ENCODE measurements at regions not wholly inside any gene's neighbourhood (a gene's known extent, or its start where the extent isn't known, plus 50 kb on each side); places are given as distances from the start of the nearest gene placed in this dataset.

DNA sequence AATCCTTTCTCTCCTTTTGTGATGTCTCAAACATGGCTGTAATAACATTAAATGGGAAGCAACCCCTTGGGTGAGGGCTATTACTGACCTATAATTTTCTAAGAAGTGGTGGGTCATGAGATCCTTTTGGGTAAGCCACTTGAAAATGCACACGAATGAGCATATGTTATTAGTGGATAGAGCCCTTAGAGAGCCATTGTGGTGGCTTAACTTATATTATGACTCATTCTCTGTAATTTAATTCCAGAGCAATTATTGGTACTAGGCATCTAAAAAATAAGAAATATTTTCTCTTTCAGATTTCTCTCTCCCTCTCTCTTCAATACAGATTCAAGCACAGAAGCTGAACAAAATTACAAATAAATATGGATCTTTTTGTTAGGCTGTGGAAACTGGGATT is 1177.4 kb upstream of the PHF14 start:
- TF ChIP-seq RAD21 (IDR thresholded peaks at IDR 0.05; ENCODE audit: low read length) (no peak), MAFK (IDR thresholded peaks at IDR 0.05; ENCODE audit: low read depth, low read length) (no peak), MXI1 (IDR thresholded peaks at IDR 0.05; ENCODE audit: borderline replicate concordance, low read depth, low read length) (no peak), BHLHE40 (IDR thresholded peaks at IDR 0.05; ENCODE audit: low read depth, low read length) (no peak), CHD1 (IDR thresholded peaks at IDR 0.05; ENCODE audit: low read depth, low read length) (no peak), SMC3 (IDR thresholded peaks at IDR 0.05; ENCODE audit: low read depth, low read length) (no peak), POLR2A (IDR thresholded peaks at IDR 0.05; ENCODE audit: low read depth, low read length) (no peak), RFX5 (IDR thresholded peaks at IDR 0.05; ENCODE audit: low read depth, low read length) (no peak), RCOR1 (IDR thresholded peaks at IDR 0.05; ENCODE audit: insufficient replicate concordance, low read length) (no peak), MAZ (IDR thresholded peaks at IDR 0.05; ENCODE audit: borderline replicate concordance, low read depth, low read length) (no peak), CEBPB (IDR thresholded peaks at IDR 0.05; ENCODE audit: low read depth, low read length) (no peak), NFE2L2 (IDR thresholded peaks at IDR 0.05; ENCODE audit: low read depth, low read length) (no peak), FOS (IDR thresholded peaks at IDR 0.05; ENCODE audit: low read depth, low read length) (no peak)
- TF ChIP-seq, protein P1, sequence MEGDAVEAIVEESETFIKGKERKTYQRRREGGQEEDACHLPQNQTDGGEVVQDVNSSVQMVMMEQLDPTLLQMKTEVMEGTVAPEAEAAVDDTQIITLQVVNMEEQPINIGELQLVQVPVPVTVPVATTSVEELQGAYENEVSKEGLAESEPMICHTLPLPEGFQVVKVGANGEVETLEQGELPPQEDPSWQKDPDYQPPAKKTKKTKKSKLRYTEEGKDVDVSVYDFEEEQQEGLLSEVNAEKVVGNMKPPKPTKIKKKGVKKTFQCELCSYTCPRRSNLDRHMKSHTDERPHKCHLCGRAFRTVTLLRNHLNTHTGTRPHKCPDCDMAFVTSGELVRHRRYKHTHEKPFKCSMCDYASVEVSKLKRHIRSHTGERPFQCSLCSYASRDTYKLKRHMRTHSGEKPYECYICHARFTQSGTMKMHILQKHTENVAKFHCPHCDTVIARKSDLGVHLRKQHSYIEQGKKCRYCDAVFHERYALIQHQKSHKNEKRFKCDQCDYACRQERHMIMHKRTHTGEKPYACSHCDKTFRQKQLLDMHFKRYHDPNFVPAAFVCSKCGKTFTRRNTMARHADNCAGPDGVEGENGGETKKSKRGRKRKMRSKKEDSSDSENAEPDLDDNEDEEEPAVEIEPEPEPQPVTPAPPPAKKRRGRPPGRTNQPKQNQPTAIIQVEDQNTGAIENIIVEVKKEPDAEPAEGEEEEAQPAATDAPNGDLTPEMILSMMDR (conservative IDR thresholded peaks at IDR 0.05; ENCODE audit: low read depth, low read length), result no peak
- TF ChIP-seq, protein P2, sequence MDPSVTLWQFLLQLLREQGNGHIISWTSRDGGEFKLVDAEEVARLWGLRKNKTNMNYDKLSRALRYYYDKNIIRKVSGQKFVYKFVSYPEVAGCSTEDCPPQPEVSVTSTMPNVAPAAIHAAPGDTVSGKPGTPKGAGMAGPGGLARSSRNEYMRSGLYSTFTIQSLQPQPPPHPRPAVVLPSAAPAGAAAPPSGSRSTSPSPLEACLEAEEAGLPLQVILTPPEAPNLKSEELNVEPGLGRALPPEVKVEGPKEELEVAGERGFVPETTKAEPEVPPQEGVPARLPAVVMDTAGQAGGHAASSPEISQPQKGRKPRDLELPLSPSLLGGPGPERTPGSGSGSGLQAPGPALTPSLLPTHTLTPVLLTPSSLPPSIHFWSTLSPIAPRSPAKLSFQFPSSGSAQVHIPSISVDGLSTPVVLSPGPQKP (IDR thresholded peaks at IDR 0.05; ENCODE audit: borderline replicate concordance, low read depth, low read length), result no peak
- TF ChIP-seq, protein P3, sequence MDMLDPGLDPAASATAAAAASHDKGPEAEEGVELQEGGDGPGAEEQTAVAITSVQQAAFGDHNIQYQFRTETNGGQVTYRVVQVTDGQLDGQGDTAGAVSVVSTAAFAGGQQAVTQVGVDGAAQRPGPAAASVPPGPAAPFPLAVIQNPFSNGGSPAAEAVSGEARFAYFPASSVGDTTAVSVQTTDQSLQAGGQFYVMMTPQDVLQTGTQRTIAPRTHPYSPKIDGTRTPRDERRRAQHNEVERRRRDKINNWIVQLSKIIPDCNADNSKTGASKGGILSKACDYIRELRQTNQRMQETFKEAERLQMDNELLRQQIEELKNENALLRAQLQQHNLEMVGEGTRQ (IDR thresholded peaks at IDR 0.05; ENCODE audit: low read depth, low read length), result no peak
- no peak overlapping the region for H3K4ac ChIP-seq (ENCODE audit: low read depth, low read length)
- H3K14ac ChIP-seq (replicated peaks; ENCODE audit: low read depth, low read length), result no peak overlapping the region
- in situ Hi-C loops (cut with MboI; ENCODE audit: low sequenced_read_pairs) (no loop called here), dilution Hi-C loops (cut with HindIII; ENCODE audit: low sequenced_read_pairs, unreplicated experiment) (no loop called here), intact Hi-C loops (cut with micrococcal nuclease) (no loop called here)
- no peak overlapping the region for H3K4me2 ChIP-seq (ENCODE audit: low read depth, low read length)
- H3K36me3 ChIP-seq (ENCODE audit: control insufficient read depth, insufficient read depth, low read length), result no peaks in the 10 kb centered on the region
- H4K5ac ChIP-seq (ENCODE audit: low read depth, low read length), result no peak overlapping the region
- no peak overlapping the region for H2BK15ac ChIP-seq (ENCODE audit: low read depth, low read length)
- H3K27me3 ChIP-seq (ENCODE audit: control insufficient read depth, insufficient read depth, low read length), result no peaks in the 10 kb centered on the region
- no peak overlapping the region for H4K91ac ChIP-seq (ENCODE audit: insufficient read depth, low read depth, low read length)
- no peak overlapping the region for H2AK5ac ChIP-seq (ENCODE audit: low read depth, low read length)
- WGBS, 2 experiments (ENCODE audit: extremely low coverage in 2 of 2, insufficient read length in 1 of 2), result no CpG with 5 or more reads among the region's 1 CpG
- no peak overlapping the region for H2AFZ ChIP-seq (replicated peaks; ENCODE audit: low read length, poor library complexity)
- no peak overlapping the region for H2BK20ac ChIP-seq (ENCODE audit: low read depth, low read length)
- no peak overlapping the region for H3K18ac ChIP-seq (ENCODE audit: low read depth, low read length)
- H3K56ac ChIP-seq (ENCODE audit: extremely low read depth, insufficient read depth, low read length), result no peak overlapping the region
- H2BK120ac ChIP-seq (ENCODE audit: low read depth, low read length), result no peak overlapping the region
- H3K9ac ChIP-seq (ENCODE audit: low read depth, low read length), result no peak overlapping the region
- ChIA-PET CTCF (no interaction called here), POLR2A (ENCODE audit: unreplicated experiment) (no interaction called here)
- no peak overlapping the region for H2BK5ac ChIP-seq (ENCODE audit: low read depth, low read length, poor library complexity, severe bottlenecking)
- no peaks in the 10 kb centered on the region for H3K79me1 ChIP-seq (ENCODE audit: low read depth in 1 of 2, low read length in 2 of 2)
- H3K9me1 ChIP-seq (ENCODE audit: insufficient read depth, low read length), result no peaks in the 10 kb centered on the region
- H4K20me1 ChIP-seq (ENCODE audit: insufficient read depth, low read length), result no peaks in the 10 kb centered on the region
- no peak overlapping the region for H3K4me3 ChIP-seq (ENCODE audit: insufficient read depth, low read depth, low read length)
- no TSS peak for BruUV-seq (replicated peaks)
- ATAC-seq (ENCODE audit: low read depth), result no peak
- peaks cover 5% of the 10 kb centered on the region; the same call in 1 of the 2 replicates for H3K9me3 ChIP-seq (ENCODE audit: control insufficient read depth, insufficient read depth, low read length)
- H3K23ac ChIP-seq (ENCODE audit: low read depth, low read length), result no peak overlapping the region
- H3K4me1 ChIP-seq (ENCODE audit: control insufficient read depth, insufficient read depth, low read length), result no peaks in the 10 kb centered on the region
- H2AK9ac ChIP-seq (replicated peaks; ENCODE audit: low read depth, low read length, poor library complexity), result no peak overlapping the region
- H3K27ac ChIP-seq (ENCODE audit: insufficient read depth, low read length), result no peak overlapping the region
- H4K8ac ChIP-seq (ENCODE audit: low read depth in 2 of 2, low read length in 2 of 2), result no peak overlapping the region
- DNase-seq, result no peak

All from IMR-90 (cell line).